NCI-H1105 (cell line): ENCODE measurements at regions not wholly inside any gene's neighbourhood (a gene's known extent, or its start where the extent isn't known, plus 50 kb on each side); places are given as distances from the start of the nearest gene placed in this dataset.
"Not testable (repeated sequence)": the region's sequence is repeated elsewhere in the genome, so short reads cannot be mapped to it uniquely, and the experiment has no call there.

ENCODE experiments used
- DNase-seq: peaks from one replicate; lab custom pipeline; 2025; lab: John Stamatoyannopoulos, UW

GRCh38 chr5:82956600-82956999 is 120.6 kb downstream of the TMEM167A start:
- DNase-seq: no peak

- no peak for DNase-seq
Observed at GRCh38 chr5:82952326-82952725, 124.9 kb downstream of the TMEM167A start.

GRCh38 chr5:82944267-82944666 is 132.9 kb downstream of the TMEM167A start:
- not testable (repeated sequence) for DNase-seq

GRCh38 chr5:82942083-82942881 is 134.9 kb downstream of the TMEM167A start:
- DNase-seq: no peak

- DNase-seq: no peak
Observed at GRCh38 chr5:82938901-82939725, 138.1 kb downstream of the TMEM167A start.

GRCh38 chr5:82932473-82933220 is 144.5 kb downstream of the TMEM167A start:
- DNase-seq: not testable (repeated sequence)

- no peak for DNase-seq
Observed at GRCh38 chr5:82931110-82931509, 146.1 kb downstream of the TMEM167A start.

- DNase-seq: no peak
Observed at GRCh38 chr5:82925061-82925411, 152.2 kb downstream of the TMEM167A start.

GRCh38 chr5:82924226-82925060 is 152.8 kb downstream of the TMEM167A start:
- DNase-seq: no peak

- no peak for DNase-seq
Observed at GRCh38 chr5:82922086-82922734, 155.0 kb downstream of the TMEM167A start.

GRCh38 chr5:82918311-82919031 is 158.7 kb downstream of the TMEM167A start:
- no peak for DNase-seq

GRCh38 chr5:82917584-82917983 is 159.6 kb downstream of the TMEM167A start:
- DNase-seq: no peak

GRCh38 chr5:82913971-82914370 is 163.2 kb downstream of the TMEM167A start:
- DNase-seq: no peak

- DNase-seq: no peak
Observed at GRCh38 chr5:82912462-82912861, 164.7 kb downstream of the TMEM167A start.

GRCh38 chr5:82911910-82912309 is 165.3 kb downstream of the TMEM167A start:
- no peak for DNase-seq

GRCh38 chr5:82910905-82911304 is 166.3 kb downstream of the TMEM167A start:
- DNase-seq: no peak

- no peak for DNase-seq
Observed at GRCh38 chr5:82910491-82910890, 166.7 kb downstream of the TMEM167A start.

- DNase-seq: no peak
Observed at GRCh38 chr5:82909771-82910170, 167.4 kb downstream of the TMEM167A start.

- DNase-seq: no peak
Observed at GRCh38 chr5:82905986-82906385, 171.2 kb downstream of the TMEM167A start.

GRCh38 chr5:82901281-82901888 is 175.8 kb downstream of the TMEM167A start:
- no peak for DNase-seq
